Ishikawa (cell line): ENCODE measurements at regions not wholly inside any gene's neighbourhood (a gene's known extent, or its start where the extent isn't known, plus 50 kb on each side); places are given as distances from the start of the nearest gene placed in this dataset.

Experiments used
- CEBPB ChIP-seq: IDR thresholded peaks from 2 replicates; pipeline ENCODE4 v1.6.1; 2012
- CREB1 ChIP-seq: IDR thresholded peaks from 2 replicates; pipeline ENCODE4 v1.6.1; 2012; ENCODE audit warnings: low read depth
- EGR1 ChIP-seq: IDR thresholded peaks from 2 replicates; pipeline ENCODE4 v1.6.1; 2012
- MAX ChIP-seq: IDR thresholded peaks from 2 replicates; pipeline ENCODE4 v1.6.1; 2012
- RAD21 ChIP-seq: IDR thresholded peaks from 2 replicates; pipeline ENCODE4 v1.6.1; 2012; ENCODE audit warnings: low read depth
- TAF1 ChIP-seq: IDR thresholded peaks from 2 replicates; pipeline ENCODE4 v1.6.1; 2012; ENCODE audit warnings: low read depth, mild to moderate bottlenecking
- TCF12 ChIP-seq: IDR thresholded peaks from 2 replicates; pipeline ENCODE4 v1.6.1; 2012; ENCODE audit warnings: low read depth
- TF ChIP-seq, protein P1 (sequence below): IDR thresholded peaks from 2 replicates; pipeline ENCODE4 v1.6.1; 2012

DNA sequence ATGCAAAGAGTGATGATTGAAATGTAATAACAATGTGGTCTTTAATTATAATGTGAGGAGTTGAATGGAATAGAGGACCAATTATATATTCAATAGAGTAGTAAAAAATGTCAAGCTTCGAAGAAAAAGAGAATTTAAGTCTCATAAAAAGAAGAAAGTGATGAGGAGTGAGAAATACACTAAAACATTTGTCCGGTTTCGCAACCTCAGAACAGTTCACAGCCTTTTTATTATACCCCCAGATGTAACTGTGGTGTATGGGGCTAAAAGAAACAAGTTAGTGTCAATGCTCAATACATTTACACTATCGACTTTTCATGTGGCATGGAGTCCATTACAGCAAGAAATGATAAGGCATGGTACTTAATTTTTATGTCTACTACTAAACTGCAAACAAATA, 386.5 kb upstream of the ATP11B start:
- no peak for TF ChIP-seq CEBPB
- TF ChIP-seq, protein P1, sequence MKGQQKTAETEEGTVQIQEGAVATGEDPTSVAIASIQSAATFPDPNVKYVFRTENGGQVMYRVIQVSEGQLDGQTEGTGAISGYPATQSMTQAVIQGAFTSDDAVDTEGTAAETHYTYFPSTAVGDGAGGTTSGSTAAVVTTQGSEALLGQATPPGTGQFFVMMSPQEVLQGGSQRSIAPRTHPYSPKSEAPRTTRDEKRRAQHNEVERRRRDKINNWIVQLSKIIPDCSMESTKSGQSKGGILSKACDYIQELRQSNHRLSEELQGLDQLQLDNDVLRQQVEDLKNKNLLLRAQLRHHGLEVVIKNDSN: no peak
- TF ChIP-seq MAX: no peak
- no peak for TF ChIP-seq TAF1
- no peak for TF ChIP-seq CREB1
- TF ChIP-seq TCF12: no peak
- TF ChIP-seq EGR1: no peak
- TF ChIP-seq RAD21: no peak
